Testis (tissue), 2 donors: ENCODE measurements at regions not wholly inside any gene's neighbourhood (a gene's known extent, or its start where the extent isn't known, plus 50 kb on each side); places are given as distances from the start of the nearest gene placed in this dataset.

Experiments used
- DNase-seq: peaks from one replicate; pipeline ENCODE4 v3.0.0-alpha.2; 2019
- H3K27ac ChIP-seq, 2 donors: fragments of 200-600 bp; sonication (generic); one replicate each; pipeline ENCODE4 v1.5.1; 2019
- H3K27me3 ChIP-seq: fragments of 200-600 bp; sonication (generic); one replicate; pipeline ENCODE4 v1.5.1; 2019
- H3K36me3 ChIP-seq: fragments of 200-600 bp; sonication (generic); one replicate; pipeline ENCODE4 v1.5.1; 2017; ENCODE audit warnings: low read depth; ENCODE audit errors: missing control alignments
- H3K4me1 ChIP-seq: fragments of 200-600 bp; sonication (generic); one replicate; pipeline ENCODE4 v1.5.1; 2019
- H3K4me3 ChIP-seq, 2 donors: fragments of 200-600 bp; sonication (generic); one replicate each; pipeline ENCODE4 v1.5.1; 2017 to 2019
- H3K9me3 ChIP-seq: fragments of 200-600 bp; sonication (generic); one replicate; pipeline ENCODE4 v1.5.1; 2017
- CTCF ChIP-seq, 3 experiments: fragments of 450-650 bp in 2 of 3; fragments of 200-600 bp in 1 of 3; sonication (generic) in 1 of 3; IDR thresholded peaks; one replicate each; pipeline ENCODE4 v1.5.1; 2016 to 2019; ENCODE audit warnings: antibody characterized with exemption in 3 of 3, mild to moderate bottlenecking in 2 of 3, moderate library complexity in 1 of 3
- POLR2A ChIP-seq: fragments of 450-650 bp; IDR thresholded peaks from one replicate; pipeline ENCODE4 v1.6.1; 2017; ENCODE audit warnings: antibody characterized with exemption, mild to moderate bottlenecking, moderate library complexity
- WGBS, 2 donors: methylation state at CpG; one replicate each; pipeline ENCODE4 v1.1.5; 2018; 5-methylcytosine and 5-hydroxymethylcytosine counted together
- intact Hi-C: fragments of 100-400 bp; cut with DNase I; formaldehyde crosslinking; loops from one replicate; pipeline ENCODE4 v1.15.1; 2023; ENCODE audit warnings: low total_unique reads

- Histone ChIP-seq H3K36me3 (no peaks in the 10 kb centered on the region), H3K27ac (no peak overlapping the region), H3K4me1 (no peaks in the 10 kb centered on the region), H3K4me3 (no peak overlapping the region), H3K9me3 (no peaks in the 10 kb centered on the region), H3K27me3 (no peaks in the 10 kb centered on the region)
- 84 to 86% methylated on average over 3 of the region's 3 CpGs for WGBS, 2 donors
- intact Hi-C loops, result no loop called here
- DNase-seq, result no peak
- TF ChIP-seq POLR2A (no peak), CTCF (IDR thresholded peaks at IDR 0.05) (no peak)
These were observed 500.1 kb downstream of the GABRG2 start for GRCh38 chr5:162567644-162568043.

GRCh38 chr5:162573758-162574157 is 506.2 kb downstream of the GABRG2 start:
- H3K36me3 ChIP-seq, result no peaks in the 10 kb centered on the region
- H3K4me3 ChIP-seq, result no peak overlapping the region
- no peaks in the 10 kb centered on the region for H3K9me3 ChIP-seq
- no peaks in the 10 kb centered on the region for H3K4me1 ChIP-seq
- DNase-seq, result no peak
- TF ChIP-seq CTCF (IDR thresholded peaks at IDR 0.05) (no peak), POLR2A (no peak)
- H3K27me3 ChIP-seq, result no peaks in the 10 kb centered on the region
- WGBS, 2 donors, result 81 to 87% methylated on average over 2 of the region's 2 CpGs
- no peak overlapping the region for H3K27ac ChIP-seq
- intact Hi-C loops, result no loop called here

GRCh38 chr5:162591724-162592123 is 524.2 kb downstream of the GABRG2 start:
- TF ChIP-seq CTCF (IDR thresholded peaks at IDR 0.05) (no peak), POLR2A (no peak)
- H3K36me3 ChIP-seq, result no peaks in the 10 kb centered on the region

GRCh38 chr5:162593881-162594280 is 526.3 kb downstream of the GABRG2 start:
- H3K27ac ChIP-seq, result no peak overlapping the region
- no peaks in the 10 kb centered on the region for H3K4me1 ChIP-seq
- H3K36me3 ChIP-seq, result no peaks in the 10 kb centered on the region
- 76 to 78% methylated on average over 1 of the region's 1 CpG for WGBS, 2 donors
- H3K4me3 ChIP-seq, result no peak overlapping the region
- TF ChIP-seq POLR2A (no peak), CTCF (IDR thresholded peaks at IDR 0.05) (peak; percentile 7 to 45 (median 25))
- DNase-seq, result no peak
- H3K27me3 ChIP-seq, result no peaks in the 10 kb centered on the region
- intact Hi-C loops, result no loop called here
- H3K9me3 ChIP-seq, result no peaks in the 10 kb centered on the region

More at GRCh38 chr5:162591724-162592123, 524.2 kb downstream of the GABRG2 start:
- DNase-seq, result no peak
- Histone ChIP-seq H3K4me3 (no peak overlapping the region), H3K9me3 (no peaks in the 10 kb centered on the region), H3K27ac (no peak overlapping the region), H3K4me1 (no peaks in the 10 kb centered on the region), H3K27me3 (no peaks in the 10 kb centered on the region)
- intact Hi-C loops, result no loop called here

GRCh38 chr5:162603443-162604070 is 536.0 kb downstream of the GABRG2 start:
- DNase-seq, result no peak
- TF ChIP-seq POLR2A (no peak), CTCF (IDR thresholded peaks at IDR 0.05) (no peak)
- Histone ChIP-seq H3K4me1 (no peaks in the 10 kb centered on the region), H3K36me3 (no peaks in the 10 kb centered on the region), H3K27me3 (no peaks in the 10 kb centered on the region), H3K27ac (no peak overlapping the region), H3K4me3 (no peak overlapping the region), H3K9me3 (no peaks in the 10 kb centered on the region)
- intact Hi-C loops, result no loop called here
- 48 to 56% methylated on average over 3 of the region's 3 CpGs for WGBS, 2 donors
